SU-DHL-6 (cell line): ENCODE measurements at regions not wholly inside any gene's neighbourhood (a gene's known extent, or its start where the extent isn't known, plus 50 kb on each side); places are given as distances from the start of the nearest gene placed in this dataset.

Source experiments
- H2AFZ ChIP-seq: fragments of 200-600 bp; sonication (generic); 2 replicates; pipeline ENCODE4 v1.6.1; 2014; ENCODE audit warnings: low read depth, mild to moderate bottlenecking, moderate library complexity, mixed read lengths, antibody characterized with exemption, low read length; ENCODE audit not compliant: severe bottlenecking
- H3F3A ChIP-seq: fragments of 200-600 bp; shearing (Covaris generic); 2 replicates; pipeline ENCODE4 v1.6.0; 2016; ENCODE audit warnings: antibody characterized with exemption, mild to moderate bottlenecking; ENCODE audit not compliant: insufficient read depth
- H3K27ac ChIP-seq: fragments of 200-600 bp; sonication (generic); 2 replicates; pipeline ENCODE4 v1.5.1; 2016; ENCODE audit warnings: low read depth, mild to moderate bottlenecking, low read length, moderate library complexity, mixed read lengths
- H3K27me3 ChIP-seq: fragments of 200-600 bp; sonication (generic), shearing (Covaris generic); 2 replicates; pipeline ENCODE4 v1.6.0; 2014; ENCODE audit warnings: mild to moderate bottlenecking, low read length
- H3K36me3 ChIP-seq: fragments of 200-600 bp; sonication (generic); 2 replicates; pipeline ENCODE4 v1.6.1; 2014; ENCODE audit warnings: mild to moderate bottlenecking, low read length, mixed read lengths
- H3K4me2 ChIP-seq: fragments of 300-600, 200-600 bp; shearing (Covaris generic), sonication (generic); 2 replicates; pipeline ENCODE4 v1.6.0; 2014; ENCODE audit warnings: low read length, low read depth, mild to moderate bottlenecking; ENCODE audit not compliant: poor library complexity, severe bottlenecking
- H3K4me3 ChIP-seq: fragments of 200-600 bp; sonication (generic); 2 replicates; pipeline ENCODE4 v1.5.1; 2014; ENCODE audit warnings: antibody characterized with exemption, low read length, mild to moderate bottlenecking, mixed read lengths; ENCODE audit not compliant: insufficient read depth, poor library complexity, severe bottlenecking
- H3K79me2 ChIP-seq: fragments of 200-600 bp; sonication (generic); 2 replicates; pipeline ENCODE4 v1.6.1; 2014; ENCODE audit warnings: mild to moderate bottlenecking, low read length, moderate library complexity; ENCODE audit not compliant: insufficient read depth
- H3K9ac ChIP-seq: fragments of 200-600 bp; sonication (generic); 2 replicates; pipeline ENCODE4 v1.7.0; 2014; ENCODE audit warnings: mild to moderate bottlenecking, low read length
- H3K9me2 ChIP-seq: fragments of 200-600 bp; sonication (generic); replicated peaks from 2 replicates; pipeline ENCODE4 v1.6.1; 2014; ENCODE audit warnings: low read length; ENCODE audit not compliant: insufficient read depth
- H3K9me3 ChIP-seq: fragments of 200-600 bp; sonication (generic); 2 replicates; pipeline ENCODE4 v1.6.1; 2014; ENCODE audit warnings: low read length, mixed read lengths; ENCODE audit not compliant: insufficient read depth
- H4K20me1 ChIP-seq: fragments of 200-600 bp; sonication (generic); 2 replicates; pipeline ENCODE4 v1.6.1; 2014; ENCODE audit warnings: low read depth, mild to moderate bottlenecking, antibody characterized with exemption, low read length, moderate library complexity, mixed read lengths
- CTCF ChIP-seq: fragments of 200-600 bp; sonication (generic); IDR thresholded peaks from one replicate; pipeline ENCODE4 v1.5.1; 2017; ENCODE audit warnings: antibody characterized with exemption, mild to moderate bottlenecking, low read length, moderate library complexity; ENCODE audit not compliant: insufficient read depth, poor library complexity, severe bottlenecking
- EZH2phosphoT487 ChIP-seq: fragments of 200-600 bp; sonication (generic), shearing (Covaris generic); conservative IDR thresholded peaks from 2 replicates; pipeline ENCODE4 v1.6.1; 2018; ENCODE audit warnings: mild to moderate bottlenecking, antibody characterized with exemption, low read length, moderate library complexity, mixed read lengths

GRCh38 chr14:76951166-76951565, 77.3 kb downstream of the IRF2BPL start:
- no peak overlapping the region for H3K27ac ChIP-seq
- no peak overlapping the region for H3K4me2 ChIP-seq

GRCh38 chr14:76950055-76951020, 78.2 kb downstream of the IRF2BPL start:
- Histone ChIP-seq H3F3A (no peaks in the 10 kb centered on the region), H3K79me2 (no peaks in the 10 kb centered on the region), H3K27ac (no peak overlapping the region), H3K4me3 (no peak overlapping the region), H3K9me2 (no peaks in the 10 kb centered on the region), H3K9ac (no peak overlapping the region), H3K27me3 (no peaks in the 10 kb centered on the region), H4K20me1 (no peaks in the 10 kb centered on the region), H3K36me3 (no peaks in the 10 kb centered on the region), H3K9me3 (no peaks in the 10 kb centered on the region), H2AFZ (no peak overlapping the region), H3K4me2 (no peak overlapping the region)
- TF ChIP-seq CTCF (no peak), EZH2phosphoT487 (no peak)

More at GRCh38 chr14:76951166-76951565, 77.3 kb downstream of the IRF2BPL start:
- Histone ChIP-seq H3K9ac (no peak overlapping the region), H3K79me2 (no peaks in the 10 kb centered on the region), H3F3A (no peaks in the 10 kb centered on the region; the same call in 1 of the 2 replicates), H3K27me3 (no peaks in the 10 kb centered on the region), H3K36me3 (no peaks in the 10 kb centered on the region), H3K9me3 (no peaks in the 10 kb centered on the region), H4K20me1 (no peaks in the 10 kb centered on the region), H3K9me2 (no peaks in the 10 kb centered on the region), H3K4me3 (no peak overlapping the region), H2AFZ (no peak overlapping the region)
- TF ChIP-seq EZH2phosphoT487 (no peak), CTCF (no peak)

- no peak overlapping the region for H3K4me3 ChIP-seq
- H3K9ac ChIP-seq: no peak overlapping the region
- H4K20me1 ChIP-seq: no peaks in the 10 kb centered on the region
- no peaks in the 10 kb centered on the region for H3K9me2 ChIP-seq
- TF ChIP-seq EZH2phosphoT487: no peak
- no peak for TF ChIP-seq CTCF
- H3K27ac ChIP-seq: no peak overlapping the region
- H3K79me2 ChIP-seq: no peaks in the 10 kb centered on the region
- no peak overlapping the region for H2AFZ ChIP-seq
- H3K36me3 ChIP-seq: no peaks in the 10 kb centered on the region
- H3F3A ChIP-seq: no peaks in the 10 kb centered on the region
- no peak overlapping the region for H3K4me2 ChIP-seq
- no peaks in the 10 kb centered on the region for H3K27me3 ChIP-seq
- no peaks in the 10 kb centered on the region for H3K9me3 ChIP-seq
Observed at GRCh38 chr14:76948976-76949375, 79.5 kb downstream of the IRF2BPL start.
